GM23248 (cell line): ENCODE measurements at regions not wholly inside any gene's neighbourhood (a gene's known extent, or its start where the extent isn't known, plus 50 kb on each side); places are given as distances from the start of the nearest gene placed in this dataset.

Source experiments
- DNase-seq: peaks from one replicate; pipeline ENCODE4 v3.0.0-alpha.2; 2015
- H2AFZ ChIP-seq: fragments of 200-600 bp; sonication (generic); 2 replicates; pipeline ENCODE4 v1.6.1; 2016; ENCODE audit warnings: antibody characterized with exemption
- H3F3A ChIP-seq: fragments of 200-600 bp; sonication (generic); 2 replicates; pipeline ENCODE4 v1.6.1; 2016; ENCODE audit warnings: mild to moderate bottlenecking, antibody characterized with exemption, mixed run types; ENCODE audit not compliant: insufficient read depth
- H3K27ac ChIP-seq: fragments of 200-600 bp; sonication (generic); 2 replicates; pipeline ENCODE4 v1.5.1; 2016; ENCODE audit warnings: mild to moderate bottlenecking
- H3K27me3 ChIP-seq: fragments of 200-600 bp; sonication (generic); replicated peaks from 2 replicates; pipeline ENCODE4 v1.6.1; 2016; ENCODE audit warnings: mild to moderate bottlenecking; ENCODE audit not compliant: insufficient read depth
- H3K36me3 ChIP-seq: fragments of 200-600 bp; sonication (generic); 2 replicates; pipeline ENCODE4 v1.6.1; 2016; ENCODE audit warnings: low read depth, mild to moderate bottlenecking
- H3K4me1 ChIP-seq: fragments of 200-600 bp; sonication (generic); 2 replicates; pipeline ENCODE4 v1.6.1; 2016; ENCODE audit warnings: mild to moderate bottlenecking; ENCODE audit not compliant: insufficient read depth
- H3K4me2 ChIP-seq: fragments of 200-600 bp; sonication (generic); one replicate; pipeline ENCODE4 v1.6.1; 2016; ENCODE audit warnings: mild to moderate bottlenecking; ENCODE audit not compliant: unreplicated experiment
- H3K4me3 ChIP-seq: fragments of 200-600 bp; sonication (generic); 2 replicates; pipeline ENCODE4 v1.5.1; 2016; ENCODE audit warnings: mild to moderate bottlenecking
- H3K79me2 ChIP-seq: fragments of 200-600 bp; sonication (generic); 2 replicates; pipeline ENCODE4 v1.6.1; 2016; ENCODE audit warnings: mild to moderate bottlenecking; ENCODE audit not compliant: insufficient read depth
- H3K9ac ChIP-seq: fragments of 200-600 bp; sonication (generic); 2 replicates; pipeline ENCODE4 v1.6.1; 2016; ENCODE audit warnings: mild to moderate bottlenecking
- H3K9me2 ChIP-seq: fragments of 200-600 bp; sonication (generic); 2 replicates; pipeline ENCODE4 v1.6.1; 2016; ENCODE audit warnings: mixed run types, mild to moderate bottlenecking, moderate library complexity; ENCODE audit not compliant: insufficient read depth
- H3K9me3 ChIP-seq: fragments of 200-600 bp; sonication (generic); one replicate; pipeline ENCODE4 v1.6.1; 2017; ENCODE audit warnings: low read depth
- H4K20me1 ChIP-seq: fragments of 200-600 bp; sonication (generic); 2 replicates; pipeline ENCODE4 v1.6.0; 2016; ENCODE audit not compliant: insufficient read depth
- EZH2 ChIP-seq: fragments of 200-600 bp; sonication (generic); IDR thresholded peaks from 2 replicates; pipeline ENCODE4 v1.6.1; 2018; ENCODE audit warnings: antibody characterized with exemption, mild to moderate bottlenecking; ENCODE audit not compliant: insufficient read depth, poor library complexity, severe bottlenecking
- EZH2phosphoT487 ChIP-seq: fragments of 200-600 bp; sonication (generic); IDR thresholded peaks from 2 replicates; pipeline ENCODE4 v1.6.1; 2018; ENCODE audit warnings: antibody characterized with exemption, moderate library complexity, mild to moderate bottlenecking, low read depth; ENCODE audit not compliant: insufficient read depth
- WGBS, 2 experiments: methylation state at CpG; one replicate each; pipeline ENCODE4 v1.1.6; 2015 to 2017; ENCODE audit warnings: low lambda C conversion rate in 2 of 2, low coverage in 1 of 2; ENCODE audit errors: missing lambda C conversion rate in 2 of 2; 5-methylcytosine and 5-hydroxymethylcytosine counted together
- in situ Hi-C: fragments of 300-500 bp; cut with MboI; formaldehyde crosslinking; loops from 2 replicates; pipeline ENCODE4 v1.15.0; 2020

DNA sequence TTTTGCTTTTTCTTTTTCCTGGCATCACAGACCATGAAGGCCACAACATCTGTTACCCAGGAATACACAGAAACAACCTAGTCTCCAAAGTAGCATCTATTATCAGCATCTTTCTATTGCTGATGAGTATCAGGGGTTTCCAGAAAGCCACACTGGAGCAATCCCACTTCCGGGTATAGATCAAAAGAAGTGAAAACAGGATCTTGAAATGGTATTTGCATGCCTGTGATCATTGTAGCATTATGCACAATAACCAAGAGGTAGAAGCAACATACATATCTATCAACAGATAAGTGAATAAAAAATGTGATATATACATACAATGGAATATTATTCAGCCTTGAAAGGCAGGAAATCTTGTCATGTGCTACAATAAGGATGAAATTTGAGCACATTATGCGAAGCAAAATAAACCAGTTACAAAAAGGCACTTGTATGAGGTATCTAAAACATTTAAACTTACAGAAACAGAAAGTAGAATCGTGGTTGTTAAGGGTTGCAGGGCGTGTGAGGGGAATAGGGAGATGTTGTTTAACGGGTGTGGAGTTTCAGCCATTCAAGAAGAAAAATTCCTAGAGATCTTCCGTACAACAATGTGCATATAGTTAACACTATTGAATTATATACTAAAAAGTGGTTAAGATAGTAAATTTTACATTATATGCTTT lies 115.1 kb downstream of the KCNE4 start:
- no peak overlapping the region for H2AFZ ChIP-seq
- 74 to 75% methylated on average over 6 of the region's 6 CpGs for WGBS, 2 experiments
- TF ChIP-seq EZH2phosphoT487 (no peak), EZH2 (no peak)
- no peaks in the 10 kb centered on the region for H3K4me1 ChIP-seq
- in situ Hi-C loops: no loop called here
- H3F3A ChIP-seq: no peaks in the 10 kb centered on the region
- no peak overlapping the region for H3K4me3 ChIP-seq
- no peaks in the 10 kb centered on the region for H3K27me3 ChIP-seq
- H3K4me2 ChIP-seq: no peak overlapping the region
- no peak for DNase-seq
- no peaks in the 10 kb centered on the region for H4K20me1 ChIP-seq
- no peak overlapping the region for H3K27ac ChIP-seq
- no peaks in the 10 kb centered on the region for H3K36me3 ChIP-seq
- no peak overlapping the region for H3K9ac ChIP-seq
- no peaks in the 10 kb centered on the region for H3K9me2 ChIP-seq
- no peaks in the 10 kb centered on the region for H3K9me3 ChIP-seq
- H3K79me2 ChIP-seq: no peaks in the 10 kb centered on the region

GRCh38 chr2:223169830-223170605 lies 118.0 kb downstream of the KCNE4 start:
- 0 out of 2 replicates have a peak, but pooled peaks cover 4% of the 10 kb centered on the region for H3K27me3 ChIP-seq
- H3F3A ChIP-seq: no peaks in the 10 kb centered on the region
- H4K20me1 ChIP-seq: no peaks in the 10 kb centered on the region
- H3K9ac ChIP-seq: no peak overlapping the region
- H3K36me3 ChIP-seq: no peaks in the 10 kb centered on the region
- H3K79me2 ChIP-seq: no peaks in the 10 kb centered on the region
- no peak for DNase-seq
- 46 to 47% methylated on average over 6 of the region's 6 CpGs for WGBS, 2 experiments
- H3K9me3 ChIP-seq: no peaks in the 10 kb centered on the region
- H3K4me2 ChIP-seq: no peak overlapping the region
- H3K4me1 ChIP-seq: no peaks in the 10 kb centered on the region
- H3K27ac ChIP-seq: no peak overlapping the region
- TF ChIP-seq EZH2phosphoT487 (no peak), EZH2 (no peak)
- in situ Hi-C loops: no loop called here
- no peaks in the 10 kb centered on the region for H3K9me2 ChIP-seq
- H2AFZ ChIP-seq: no peak overlapping the region
- H3K4me3 ChIP-seq: no peak overlapping the region

DNA sequence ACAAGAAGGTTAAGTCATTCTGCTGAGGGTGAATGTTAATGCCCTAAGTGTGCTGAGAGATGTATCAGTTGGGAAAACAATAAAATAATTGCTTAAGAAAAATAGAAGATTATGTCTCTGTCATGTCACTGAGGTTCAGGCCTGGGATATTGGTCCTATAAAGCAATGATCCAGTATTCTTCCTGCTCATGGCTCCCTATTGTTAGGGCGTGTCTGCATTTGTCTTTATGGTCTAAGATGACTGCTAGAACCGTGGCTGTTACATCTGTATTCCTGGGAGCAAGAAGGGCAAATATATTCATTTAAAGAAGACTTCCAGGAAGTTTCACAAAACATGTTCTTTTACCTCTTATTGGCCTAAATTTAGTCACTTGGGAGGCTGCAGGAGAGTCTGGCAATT lies 125.0 kb downstream of the KCNE4 start:
- WGBS, 2 experiments: 47 to 54% methylated on average over 2 of the region's 2 CpGs
- no peak overlapping the region for H3K4me2 ChIP-seq
- DNase-seq: no peak
- H3K36me3 ChIP-seq: no peaks in the 10 kb centered on the region
- H3K27ac ChIP-seq: no peak overlapping the region
- H3K27me3 ChIP-seq: 0 out of 2 replicates have a peak, but pooled peaks cover 4% of the 10 kb centered on the region
- no peak for TF ChIP-seq EZH2
- TF ChIP-seq EZH2phosphoT487: no peak
- no peaks in the 10 kb centered on the region; the same call in 1 of the 2 replicates for H3K9me2 ChIP-seq
- in situ Hi-C loops: no loop called here
- no peaks in the 10 kb centered on the region for H3F3A ChIP-seq
- no peaks in the 10 kb centered on the region for H3K9me3 ChIP-seq
- H3K4me3 ChIP-seq: no peak overlapping the region
- no peaks in the 10 kb centered on the region for H4K20me1 ChIP-seq
- no peak overlapping the region for H3K9ac ChIP-seq
- no peaks in the 10 kb centered on the region for H3K4me1 ChIP-seq
- H2AFZ ChIP-seq: no peak overlapping the region
- no peaks in the 10 kb centered on the region for H3K79me2 ChIP-seq

DNA sequence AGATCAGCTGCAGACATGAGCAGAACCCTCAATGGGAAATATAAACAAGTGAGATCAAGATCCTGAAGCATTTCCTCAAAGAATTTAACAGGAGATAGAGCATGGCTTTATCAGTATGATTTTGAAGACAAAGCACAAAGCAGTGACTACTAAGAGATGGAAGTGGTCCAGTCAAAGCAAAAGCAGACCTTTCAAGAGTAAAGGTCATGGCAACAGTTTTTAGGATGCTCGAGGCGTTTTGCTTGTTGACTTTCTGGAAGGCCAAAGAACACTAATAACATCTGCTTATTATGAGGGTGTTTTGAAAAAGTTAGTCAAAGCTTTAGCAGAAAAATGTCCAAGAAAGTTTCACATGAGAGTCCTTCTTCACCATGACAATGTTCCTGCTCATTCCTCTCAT lies 128.5 kb downstream of the KCNE4 start:
- no peak overlapping the region for H3K4me2 ChIP-seq
- no peaks in the 10 kb centered on the region for H4K20me1 ChIP-seq
- H3K79me2 ChIP-seq: no peaks in the 10 kb centered on the region
- no peak for DNase-seq
- no peaks in the 10 kb centered on the region for H3K4me1 ChIP-seq
- H3K36me3 ChIP-seq: no peaks in the 10 kb centered on the region
- in situ Hi-C loops: no loop called here
- no peak overlapping the region for H2AFZ ChIP-seq
- H3K9ac ChIP-seq: no peak overlapping the region
- H3K9me3 ChIP-seq: no peaks in the 10 kb centered on the region
- 8 to 13% methylated on average over 2 of the region's 2 CpGs for WGBS, 2 experiments
- no peaks in the 10 kb centered on the region for H3F3A ChIP-seq
- no peak overlapping the region for H3K27ac ChIP-seq
- no peaks in the 10 kb centered on the region; the same call in 1 of the 2 replicates for H3K9me2 ChIP-seq
- no peak for TF ChIP-seq EZH2
- no peak for TF ChIP-seq EZH2phosphoT487
- no peak overlapping the region for H3K4me3 ChIP-seq
- 0 out of 2 replicates have a peak, but pooled peaks cover 4% of the 10 kb centered on the region for H3K27me3 ChIP-seq
